Peyer's patch (tissue), 4 donors: ENCODE measurements at regions not wholly inside any gene's neighbourhood (a gene's known extent, or its start where the extent isn't known, plus 50 kb on each side); places are given as distances from the start of the nearest gene placed in this dataset.

ENCODE experiments used
- POLR2A ChIP-seq, 2 donors: fragments of 450-650 bp; IDR thresholded peaks; one replicate each; pipeline ENCODE4 v1.5.1; 2017; ENCODE audit warnings: antibody characterized with exemption in 2 of 2, mild to moderate bottlenecking in 2 of 2, moderate library complexity in 2 of 2
- TF ChIP-seq, protein P1 (sequence below), 6 experiments: fragments of 450-650 bp in 4 of 6; fragments of 200-600 bp in 2 of 6; sonication (generic) in 1 of 6; IDR thresholded peaks; one replicate each; pipeline ENCODE4 v1.5.1; 2017 to 2019; ENCODE audit warnings: antibody characterized with exemption in 6 of 6, mild to moderate bottlenecking in 3 of 6, moderate library complexity in 1 of 6

DNA sequence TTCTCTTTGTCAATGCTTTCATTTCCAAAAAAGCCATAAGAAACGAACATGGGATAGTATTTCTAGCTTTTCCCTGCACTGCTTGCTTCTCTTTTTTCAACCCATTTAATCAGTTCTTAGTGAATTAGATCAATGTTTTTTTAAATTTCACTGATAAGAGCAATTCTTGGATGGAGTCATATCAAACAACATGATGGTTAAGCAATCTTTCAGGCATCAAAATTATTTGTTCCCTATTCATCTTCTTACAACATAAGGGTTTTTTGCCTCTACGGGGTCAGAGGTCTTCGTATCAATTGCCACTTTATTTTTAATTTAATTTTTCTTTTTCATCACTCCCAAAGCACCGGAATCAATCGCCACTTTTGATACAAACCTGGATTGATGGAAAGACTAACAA is 103.8 kb upstream of the RESF1 start:
- TF ChIP-seq, protein P1, sequence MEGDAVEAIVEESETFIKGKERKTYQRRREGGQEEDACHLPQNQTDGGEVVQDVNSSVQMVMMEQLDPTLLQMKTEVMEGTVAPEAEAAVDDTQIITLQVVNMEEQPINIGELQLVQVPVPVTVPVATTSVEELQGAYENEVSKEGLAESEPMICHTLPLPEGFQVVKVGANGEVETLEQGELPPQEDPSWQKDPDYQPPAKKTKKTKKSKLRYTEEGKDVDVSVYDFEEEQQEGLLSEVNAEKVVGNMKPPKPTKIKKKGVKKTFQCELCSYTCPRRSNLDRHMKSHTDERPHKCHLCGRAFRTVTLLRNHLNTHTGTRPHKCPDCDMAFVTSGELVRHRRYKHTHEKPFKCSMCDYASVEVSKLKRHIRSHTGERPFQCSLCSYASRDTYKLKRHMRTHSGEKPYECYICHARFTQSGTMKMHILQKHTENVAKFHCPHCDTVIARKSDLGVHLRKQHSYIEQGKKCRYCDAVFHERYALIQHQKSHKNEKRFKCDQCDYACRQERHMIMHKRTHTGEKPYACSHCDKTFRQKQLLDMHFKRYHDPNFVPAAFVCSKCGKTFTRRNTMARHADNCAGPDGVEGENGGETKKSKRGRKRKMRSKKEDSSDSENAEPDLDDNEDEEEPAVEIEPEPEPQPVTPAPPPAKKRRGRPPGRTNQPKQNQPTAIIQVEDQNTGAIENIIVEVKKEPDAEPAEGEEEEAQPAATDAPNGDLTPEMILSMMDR (IDR thresholded peaks at IDR 0.05) = no peak
- no peak for TF ChIP-seq POLR2A (IDR thresholded peaks at IDR 0.05)
